ENCODE measurements at regions not wholly inside any gene's neighbourhood (a gene's known extent, or its start where the extent isn't known, plus 50 kb on each side); places are given as distances from the start of the nearest gene placed in this dataset.
"Not testable (repeated sequence)": the region's sequence is repeated elsewhere in the genome, so short reads cannot be mapped to it uniquely, and the experiment has no call there.

DNA sequence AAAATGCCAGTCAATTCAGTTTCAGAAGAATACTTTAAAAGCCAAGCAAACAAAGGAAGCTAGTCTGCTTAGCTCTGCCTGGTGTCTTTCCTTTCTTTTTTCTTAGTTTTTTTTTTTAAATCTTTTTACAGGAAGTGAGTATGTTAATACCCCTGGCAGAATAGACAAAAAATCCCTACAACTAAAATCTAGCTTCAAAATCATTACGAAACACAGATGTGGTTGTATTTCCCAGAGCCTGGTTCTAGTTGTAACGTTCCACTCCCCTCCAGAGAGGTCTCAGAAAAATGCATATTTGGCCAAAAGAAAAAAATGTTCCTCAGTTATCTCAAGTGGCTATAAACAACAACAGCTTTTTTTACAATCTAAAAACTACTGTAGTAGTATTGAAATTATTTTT is 202.1 kb upstream of the RND3 start:
- no peak for ATAC-seq (replicated peaks)
- peaks cover 3 to 9% of the 10 kb centered on the region in 2 donors for H3K9me3 Mint-ChIP-seq
- H3K27ac Mint-ChIP-seq = no peak overlapping the region

DNA sequence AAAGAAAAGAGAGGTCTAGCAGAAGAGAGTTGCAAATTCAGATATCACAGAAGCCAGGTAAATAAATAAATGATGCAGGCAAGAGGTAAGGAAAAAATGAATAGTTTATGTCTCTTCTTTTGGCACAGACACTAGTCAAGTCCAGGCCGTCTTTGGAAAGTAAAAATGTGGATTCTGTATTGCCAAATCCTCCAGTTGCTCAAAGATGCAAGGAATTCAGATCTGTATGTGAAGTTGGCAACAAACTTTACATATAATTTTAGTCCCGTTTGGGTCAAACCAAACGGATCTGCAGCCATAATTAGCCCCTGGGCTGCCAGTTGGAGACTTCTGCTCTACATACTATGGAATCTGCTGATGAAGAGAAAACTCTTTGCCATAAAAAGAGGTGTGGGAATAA is 200.5 kb upstream of the RND3 start:
- H3K9me3 Mint-ChIP-seq = peaks cover 2 to 5% of the 10 kb centered on the region in 2 donors

More for the DNA sequence above, 202.1 kb upstream of the RND3 start:
- Mint-ChIP-seq H3K4me3 (no peak overlapping the region), H3K4me1 (no peaks in the 10 kb centered on the region), H3K27me3 (no peaks in the 10 kb centered on the region), H3K36me3 (no peaks in the 10 kb centered on the region)
- DNase-seq = no peak

DNA sequence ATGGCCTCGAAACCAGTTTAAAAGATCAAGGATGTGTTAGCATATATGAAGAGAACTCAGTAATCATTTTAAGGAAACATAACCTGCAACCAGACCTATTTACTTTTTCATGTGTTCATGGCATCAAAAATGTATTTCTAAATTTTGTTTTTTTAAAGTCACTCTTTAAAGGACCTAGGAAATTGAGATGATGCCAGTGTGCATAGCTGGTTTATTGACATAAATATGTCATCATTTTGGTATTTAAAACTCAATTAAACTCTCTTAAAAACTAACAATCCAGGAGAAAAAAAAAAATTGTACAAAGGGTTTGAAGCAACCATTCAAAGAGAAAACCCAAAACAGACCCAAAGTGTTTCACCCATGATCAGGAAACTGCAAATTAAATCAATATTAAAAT is 198.9 kb upstream of the RND3 start:
- H3K9me3 Mint-ChIP-seq = peaks cover 0 to 5% of the 10 kb centered on the region in 2 donors
- no peak overlapping the region for H3K27ac Mint-ChIP-seq
- H3K27me3 Mint-ChIP-seq = no peaks in the 10 kb centered on the region
- H3K4me1 Mint-ChIP-seq = no peaks in the 10 kb centered on the region
- DNase-seq (no peak), ATAC-seq (replicated peaks) (no peak)
- no peaks in the 10 kb centered on the region for H3K36me3 Mint-ChIP-seq
- no peak overlapping the region for H3K4me3 Mint-ChIP-seq

More for the DNA sequence above, 200.5 kb upstream of the RND3 start:
- no peak overlapping the region for H3K4me3 Mint-ChIP-seq
- no peak overlapping the region for H3K27ac Mint-ChIP-seq
- DNase-seq (no peak), ATAC-seq (replicated peaks) (no peak)
- no peaks in the 10 kb centered on the region for H3K36me3 Mint-ChIP-seq
- no peaks in the 10 kb centered on the region for H3K4me1 Mint-ChIP-seq
- no peaks in the 10 kb centered on the region for H3K27me3 Mint-ChIP-seq

DNA sequence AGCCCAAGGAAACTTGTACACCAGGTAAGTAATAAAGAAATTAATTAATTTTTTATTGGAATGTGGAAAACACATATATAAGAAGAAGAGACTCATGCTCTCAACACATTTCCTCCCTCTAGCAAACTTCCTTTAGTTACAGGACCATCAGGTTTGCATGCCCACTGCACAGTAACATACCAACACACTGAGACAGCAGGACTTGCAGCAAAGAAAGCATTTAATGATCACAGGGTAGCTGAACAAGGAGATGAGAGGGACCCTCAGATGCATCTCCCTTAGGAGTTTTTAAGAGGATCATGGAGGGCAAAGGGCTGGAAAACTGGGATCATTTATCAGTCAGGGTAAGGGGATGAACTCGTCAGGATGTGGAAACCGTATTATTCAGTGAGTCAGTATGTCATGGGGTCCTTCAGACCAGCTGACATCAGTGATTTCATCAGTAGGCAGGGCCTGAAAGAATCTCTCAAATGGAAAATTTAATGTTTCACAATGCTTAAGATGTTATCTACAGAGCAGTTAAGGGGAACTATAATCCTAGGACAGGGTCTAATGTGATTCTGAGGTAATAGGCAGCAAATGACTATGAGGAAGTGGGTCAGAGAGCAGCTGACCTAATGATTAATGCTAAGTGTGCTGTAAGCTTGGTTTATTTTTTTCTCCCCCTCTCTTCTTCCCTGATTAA is 193.8 kb upstream of the RND3 start:
- no peak overlapping the region for H3K4me3 Mint-ChIP-seq
- no peak overlapping the region for H3K27ac Mint-ChIP-seq
- no peaks in the 10 kb centered on the region for H3K4me1 Mint-ChIP-seq
- no peaks in the 10 kb centered on the region for H3K36me3 Mint-ChIP-seq
- no peak for DNase-seq
- peaks cover 2 to 5% of the 10 kb centered on the region in 2 donors for H3K9me3 Mint-ChIP-seq
- H3K27me3 Mint-ChIP-seq = no peaks in the 10 kb centered on the region
- ATAC-seq (replicated peaks) = no peak

DNA sequence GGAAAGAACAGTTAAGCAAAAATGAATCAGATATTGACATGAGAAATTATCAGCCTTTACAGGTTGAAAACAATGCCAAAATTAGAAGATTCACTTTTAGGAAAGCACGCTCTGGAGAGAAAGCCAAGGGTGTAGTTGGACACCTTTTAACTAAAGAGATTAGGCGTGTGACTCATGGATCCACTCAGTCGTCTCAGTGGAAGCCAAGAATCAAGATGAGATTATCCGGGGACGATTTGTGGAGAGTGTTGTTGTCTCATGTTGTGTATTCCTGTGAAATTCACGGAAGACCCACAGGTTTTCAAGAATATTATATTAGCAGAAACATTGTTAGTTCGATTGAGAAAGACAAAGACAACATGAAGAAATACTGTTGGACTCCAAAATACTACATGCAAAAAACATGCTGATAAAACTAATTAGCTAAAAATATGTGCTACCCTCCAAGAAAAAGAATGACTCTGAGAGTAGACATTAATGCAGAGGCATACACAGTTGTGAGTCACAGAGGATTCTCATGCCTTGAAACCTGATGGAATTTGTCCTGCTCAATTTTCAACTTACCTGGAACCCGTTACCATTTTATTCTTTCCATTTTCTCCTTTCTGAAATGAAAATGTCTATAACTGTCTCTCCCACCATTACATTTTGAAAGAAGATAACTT is 192.1 kb upstream of the RND3 start:
- Mint-ChIP-seq H3K4me1 (no peaks in the 10 kb centered on the region), H3K9me3 (peaks cover 0 to 2% of the 10 kb centered on the region in 2 donors), H3K27ac (no peak overlapping the region), H3K4me3 (no peak overlapping the region), H3K27me3 (no peaks in the 10 kb centered on the region), H3K36me3 (no peaks in the 10 kb centered on the region)
- ATAC-seq (replicated peaks) (no peak), DNase-seq (no peak)

DNA sequence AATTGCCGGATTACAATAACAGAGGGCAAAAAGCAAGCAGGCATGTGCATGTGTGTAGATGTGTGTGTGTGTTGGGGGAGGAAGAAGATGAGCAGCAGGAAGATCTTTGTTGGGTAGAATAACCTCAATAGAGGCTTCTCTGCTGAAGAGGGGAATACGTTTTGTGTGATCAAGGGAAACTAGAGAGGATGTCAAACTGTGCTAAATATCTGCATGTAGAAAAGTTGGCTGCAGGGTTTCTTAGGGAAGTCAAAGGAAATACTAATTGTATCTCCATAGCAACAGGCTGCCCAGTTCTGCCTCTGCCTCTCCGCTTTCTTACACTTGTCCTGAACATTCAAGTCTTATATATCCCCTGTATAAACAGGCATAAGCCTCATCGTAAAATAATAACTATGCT is 190.1 kb upstream of the RND3 start:
- Mint-ChIP-seq H3K4me3 (no peak overlapping the region), H3K27ac (no peak overlapping the region), H3K9me3 (peaks cover 0 to 2% of the 10 kb centered on the region in 2 donors), H3K36me3 (no peaks in the 10 kb centered on the region), H3K4me1 (no peaks in the 10 kb centered on the region), H3K27me3 (no peaks in the 10 kb centered on the region)
- no peak for ATAC-seq (replicated peaks)
- DNase-seq = no peak

DNA sequence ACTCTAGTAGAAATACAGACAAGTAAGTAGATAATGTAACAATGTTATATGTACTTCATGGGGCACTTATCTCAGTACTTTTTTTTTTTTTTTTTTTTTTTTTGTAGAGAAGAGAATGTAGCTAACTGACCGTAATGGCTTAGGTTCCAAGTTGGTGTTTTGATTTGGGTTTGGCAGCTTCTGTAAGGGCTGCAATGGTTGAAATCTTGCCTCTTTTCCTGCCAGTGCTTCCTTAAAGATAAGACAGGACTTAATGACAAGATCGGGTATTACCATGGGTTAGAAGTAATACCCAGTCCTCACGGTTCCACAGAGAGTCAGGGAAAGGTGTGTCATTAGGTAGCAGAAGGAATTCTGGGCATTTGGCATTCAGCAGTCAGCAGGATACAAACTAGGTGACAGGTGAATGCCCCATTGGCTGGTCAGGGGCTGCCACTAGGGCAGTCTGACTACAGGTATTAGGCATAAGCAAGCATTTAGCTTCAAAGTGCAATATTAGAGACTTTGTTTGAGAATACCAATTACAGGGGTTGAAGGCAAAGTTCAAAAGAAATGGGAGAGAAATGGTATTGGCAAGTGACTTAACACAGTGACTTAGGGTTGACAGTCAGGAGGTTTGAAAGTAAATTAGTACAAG is 189.4 kb upstream of the RND3 start:
- H3K27me3 Mint-ChIP-seq = no peaks in the 10 kb centered on the region
- H3K36me3 Mint-ChIP-seq = no peaks in the 10 kb centered on the region
- peaks cover 0 to 2% of the 10 kb centered on the region in 2 donors for H3K9me3 Mint-ChIP-seq
- H3K4me3 Mint-ChIP-seq = no peak overlapping the region
- no peak overlapping the region for H3K27ac Mint-ChIP-seq
- ATAC-seq (replicated peaks) (no peak), DNase-seq (no peak)
- no peaks in the 10 kb centered on the region for H3K4me1 Mint-ChIP-seq

DNA sequence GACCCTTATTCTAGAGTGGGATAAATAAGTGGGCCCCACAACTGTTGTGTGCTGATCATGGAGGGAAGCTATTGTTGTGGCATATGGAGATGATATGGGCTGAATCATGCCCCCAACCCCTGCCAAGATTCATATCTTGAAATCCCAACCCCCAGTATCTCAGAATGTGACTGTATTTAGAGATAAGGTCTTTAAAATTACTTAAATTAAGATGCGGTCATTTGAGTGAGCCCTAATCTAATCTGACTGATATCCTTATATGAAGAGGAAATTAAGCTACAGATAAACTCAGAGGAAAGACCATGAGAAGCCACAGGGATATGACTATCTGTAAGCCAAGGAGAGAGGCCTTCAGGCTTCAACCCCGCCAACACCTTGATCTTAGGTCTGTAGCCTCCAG is 188.3 kb upstream of the RND3 start:
- Mint-ChIP-seq H3K27me3 (no peaks in the 10 kb centered on the region), H3K4me3 (no peak overlapping the region), H3K27ac (no peak overlapping the region), H3K36me3 (no peaks in the 10 kb centered on the region), H3K4me1 (no peaks in the 10 kb centered on the region), H3K9me3 (peaks cover 0 to 2% of the 10 kb centered on the region in 2 donors)
- ATAC-seq (replicated peaks) (no peak), DNase-seq (no peak)

DNA sequence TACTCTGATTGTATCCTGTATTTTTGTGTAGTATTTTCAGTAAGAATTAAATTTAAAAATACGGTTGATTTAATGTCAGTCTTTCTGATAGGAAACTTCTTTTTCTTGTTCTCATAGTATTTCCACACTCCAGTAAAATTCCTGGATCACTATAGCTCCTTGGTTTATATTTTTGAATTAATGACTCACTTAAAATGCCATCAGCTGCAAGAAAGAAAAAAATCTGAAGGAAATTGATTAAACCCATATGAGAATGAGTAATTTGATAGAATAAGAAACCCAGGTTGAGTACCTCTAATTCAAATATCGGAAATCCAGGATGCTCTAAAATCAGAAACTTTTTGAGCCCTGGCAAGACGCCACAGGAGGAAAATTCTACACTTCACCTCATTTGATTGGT is 186.8 kb upstream of the RND3 start:
- no peak overlapping the region for H3K27ac Mint-ChIP-seq
- ATAC-seq (replicated peaks) (no peak), DNase-seq (no peak)
- no peaks in the 10 kb centered on the region for H3K4me1 Mint-ChIP-seq
- no peak overlapping the region for H3K4me3 Mint-ChIP-seq
- peaks cover 0 to 3% of the 10 kb centered on the region in 2 donors for H3K9me3 Mint-ChIP-seq
- H3K36me3 Mint-ChIP-seq = no peaks in the 10 kb centered on the region
- H3K27me3 Mint-ChIP-seq = no peaks in the 10 kb centered on the region

DNA sequence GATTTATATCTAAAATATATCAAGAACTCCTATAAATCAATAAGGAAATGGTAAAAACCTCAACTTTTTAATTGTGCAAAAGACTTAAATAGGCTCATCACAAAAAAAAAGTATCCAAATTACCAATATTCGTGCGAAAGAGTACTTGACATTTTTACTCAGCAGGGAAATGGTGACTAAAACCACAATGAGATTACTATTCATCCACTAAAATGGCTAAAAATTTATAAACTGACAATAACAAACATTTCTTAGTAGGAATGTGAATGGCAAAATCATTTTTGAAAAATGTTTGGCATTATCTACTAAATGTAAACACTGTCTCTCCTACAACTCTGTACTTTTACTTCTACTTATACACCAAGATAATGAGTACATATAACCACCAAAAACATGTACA is 184.8 kb upstream of the RND3 start:
- no peaks in the 10 kb centered on the region for H3K27me3 Mint-ChIP-seq
- ATAC-seq (replicated peaks) (no peak), DNase-seq (no peak)
- no peaks in the 10 kb centered on the region for H3K4me1 Mint-ChIP-seq
- H3K4me3 Mint-ChIP-seq = no peak overlapping the region
- H3K9me3 Mint-ChIP-seq = peaks cover 0 to 7% of the 10 kb centered on the region in 2 donors
- no peak overlapping the region for H3K27ac Mint-ChIP-seq
- H3K36me3 Mint-ChIP-seq = no peaks in the 10 kb centered on the region

DNA sequence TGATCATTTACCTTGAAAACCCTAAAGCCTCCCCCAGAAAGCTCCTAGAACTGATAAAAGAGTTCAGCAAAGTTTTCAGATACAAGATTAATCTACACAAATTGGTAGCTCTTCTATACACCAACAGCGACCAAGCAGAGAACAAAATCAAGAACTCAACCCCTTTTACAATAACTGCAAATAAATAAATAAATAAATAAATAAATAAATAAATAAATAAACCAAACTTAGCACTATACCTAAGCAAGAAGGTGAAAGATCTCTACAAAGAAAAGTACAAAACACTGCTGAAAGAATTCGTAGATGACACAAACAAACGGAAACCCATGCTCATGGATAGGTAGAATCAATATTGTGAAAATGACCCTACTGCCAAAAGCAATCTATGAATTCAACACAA is 182.0 kb upstream of the RND3 start:
- peaks cover 0 to 8% of the 10 kb centered on the region in 2 donors for H3K9me3 Mint-ChIP-seq

DNA sequence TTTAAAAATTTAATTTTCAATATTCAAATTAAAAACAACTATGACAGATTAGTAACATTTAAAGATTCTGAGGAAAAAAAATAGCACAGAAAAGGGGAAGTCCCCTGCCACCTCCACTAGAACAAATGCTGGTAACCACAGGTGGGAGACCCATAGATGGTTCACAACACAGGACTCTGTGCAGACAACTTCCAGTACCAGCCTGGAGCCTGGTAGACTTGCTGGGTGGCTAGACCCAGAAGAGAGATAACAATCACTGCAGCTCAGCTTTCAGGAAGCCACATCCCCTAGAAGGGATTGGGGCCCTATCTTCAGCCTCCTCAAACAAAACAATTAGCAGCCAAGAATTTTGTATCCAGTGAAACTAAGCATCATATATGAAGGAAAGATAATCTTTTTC is 179.6 kb upstream of the RND3 start:
- H3K27ac Mint-ChIP-seq; ATAC-seq (replicated peaks); H3K4me3 Mint-ChIP-seq; H3K9me3 Mint-ChIP-seq; H3K27me3 Mint-ChIP-seq; DNase-seq; H3K36me3 Mint-ChIP-seq; H3K4me1 Mint-ChIP-seq: not testable (repeated sequence)

More for the DNA sequence above, 182.0 kb upstream of the RND3 start:
- H3K27me3 Mint-ChIP-seq = no peaks in the 10 kb centered on the region
- H3K27ac Mint-ChIP-seq = no peak overlapping the region
- H3K36me3 Mint-ChIP-seq = no peaks in the 10 kb centered on the region
- no peak for ATAC-seq (replicated peaks)
- H3K4me3 Mint-ChIP-seq = no peak overlapping the region
- H3K4me1 Mint-ChIP-seq = no peaks in the 10 kb centered on the region
- no peak for DNase-seq

DNA sequence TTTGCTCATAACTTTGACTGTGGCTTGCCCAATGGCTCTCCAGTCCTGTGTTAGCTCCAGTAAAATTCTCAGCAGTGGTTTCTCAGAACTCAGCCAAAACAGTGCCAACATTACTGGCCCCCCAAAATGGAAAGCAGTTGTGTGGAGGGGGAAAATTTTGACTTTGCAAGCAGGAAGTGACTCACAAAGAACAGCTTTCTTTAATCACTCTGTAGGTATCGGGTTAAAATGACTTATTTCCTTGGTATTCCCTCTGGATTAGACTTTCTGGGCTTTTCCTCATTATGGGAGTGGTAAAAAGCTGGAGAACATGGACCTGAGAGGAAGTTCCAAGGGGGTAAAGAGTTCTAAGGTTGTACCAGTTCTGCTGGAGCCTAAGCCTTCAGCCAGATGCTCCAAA is 175.7 kb upstream of the RND3 start:
- Mint-ChIP-seq H3K4me1 (no peaks in the 10 kb centered on the region), H3K9me3 (peaks cover 6 to 16% of the 10 kb centered on the region in 2 donors), H3K27ac (no peak overlapping the region), H3K27me3 (no peaks in the 10 kb centered on the region), H3K4me3 (no peak overlapping the region), H3K36me3 (no peaks in the 10 kb centered on the region)
- ATAC-seq (replicated peaks) (no peak), DNase-seq (no peak)

DNA sequence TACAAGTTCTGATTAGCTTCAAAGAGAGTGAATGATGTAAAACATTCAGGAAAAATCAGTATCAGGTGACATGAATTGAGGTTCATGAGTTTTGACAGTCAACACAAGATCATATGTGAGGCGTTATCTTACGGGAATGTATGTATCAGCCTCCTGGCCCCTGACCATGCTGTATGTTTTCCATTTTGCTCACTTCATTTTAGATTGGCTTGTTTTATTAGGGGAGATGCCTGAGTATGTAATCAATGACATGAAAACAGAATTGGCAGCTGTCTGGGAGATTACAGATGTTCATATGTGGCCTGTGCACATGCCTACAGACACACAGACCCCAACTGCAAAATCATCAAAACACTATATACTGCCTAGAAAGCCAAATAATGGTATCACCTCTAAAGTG is 168.5 kb upstream of the RND3 start:
- Mint-ChIP-seq H3K4me3 (no peak overlapping the region), H3K4me1 (no peaks in the 10 kb centered on the region)

DNA sequence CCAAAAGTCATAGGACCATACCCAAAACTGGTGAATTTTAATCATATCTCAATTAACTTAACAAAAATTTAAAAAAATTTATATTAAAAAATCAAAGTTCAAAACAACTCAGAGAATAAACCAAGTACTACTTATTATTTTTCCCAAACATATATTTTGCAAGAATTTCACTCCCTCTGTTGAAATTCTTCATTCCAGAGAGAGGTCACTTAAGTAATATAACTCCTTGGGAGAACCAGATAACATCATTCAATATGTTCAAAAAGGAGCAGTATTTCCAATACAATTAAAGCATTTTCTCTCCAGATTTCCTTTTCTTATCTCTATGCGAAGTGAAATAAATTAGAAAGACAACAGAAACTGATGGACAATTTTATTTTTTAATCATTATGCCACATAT is 165.9 kb upstream of the RND3 start:
- no peak for ATAC-seq (replicated peaks)
- H3K27ac Mint-ChIP-seq = no peak overlapping the region
- H3K4me1 Mint-ChIP-seq = no peaks in the 10 kb centered on the region
- H3K9me3 Mint-ChIP-seq = peaks cover under 1 to 9% of the 10 kb centered on the region in 2 donors
- no peaks in the 10 kb centered on the region for H3K27me3 Mint-ChIP-seq
- H3K4me3 Mint-ChIP-seq = no peak overlapping the region
- no peaks in the 10 kb centered on the region for H3K36me3 Mint-ChIP-seq
- DNase-seq = no peak

More for the DNA sequence above, 168.5 kb upstream of the RND3 start:
- DNase-seq (no peak), ATAC-seq (replicated peaks) (no peak)
- peaks cover 6 to 8% of the 10 kb centered on the region in 2 donors for H3K9me3 Mint-ChIP-seq
- no peak overlapping the region for H3K27ac Mint-ChIP-seq
- no peaks in the 10 kb centered on the region for H3K36me3 Mint-ChIP-seq
- H3K27me3 Mint-ChIP-seq = no peaks in the 10 kb centered on the region
